Left ventricle myocardium inferior (tissue), 1 donor: ENCODE measurements at regions not wholly inside any gene's neighbourhood (a gene's known extent, or its start where the extent isn't known, plus 50 kb on each side); places are given as distances from the start of the nearest gene placed in this dataset.
"Not testable (repeated sequence)": the region's sequence is repeated elsewhere in the genome, so short reads cannot be mapped to it uniquely, and the experiment has no call there.

Experiments
- DNase-seq: peaks from one replicate; pipeline ENCODE4 v3.0.0-alpha.2; 2020
- H3K27ac ChIP-seq: fragments of 200-600 bp; replicated peaks from 2 replicates; pipeline ENCODE4 v1.8.0; 2021
- H3K27me3 ChIP-seq: fragments of 200-600 bp; 2 replicates; pipeline ENCODE4 v1.8.0; 2021; ENCODE audit warnings: low read depth
- H3K36me3 ChIP-seq: fragments of 200-600 bp; 2 replicates; pipeline ENCODE4 v1.8.0; 2021
- H3K4me1 ChIP-seq: fragments of 200-600 bp; 2 replicates; pipeline ENCODE4 v1.8.0; 2021
- H3K4me3 ChIP-seq: fragments of 200-600 bp; 2 replicates; pipeline ENCODE4 v1.8.0; 2021; ENCODE audit warnings: mild to moderate bottlenecking, moderate library complexity
- H3K9me3 ChIP-seq: fragments of 200-600 bp; replicated peaks from 2 replicates; pipeline ENCODE4 v1.8.0; 2021
- CTCF ChIP-seq: fragments of 200-600 bp; IDR thresholded peaks from 2 replicates; pipeline ENCODE4 v1.8.0; 2021; ENCODE audit warnings: antibody characterized with exemption, mild to moderate bottlenecking, borderline replicate concordance
- intact Hi-C: fragments of 100-400 bp; cut with micrococcal nuclease; formaldehyde crosslinking; loops from one replicate; pipeline ENCODE4 v1.11.0; 2022
- donor health status: DM: no; HTN: yes; CAD: no; lungs with severe emphysema.

- peak; percentile 47 for DNase-seq
Observed at GRCh38 chr6:37566111-37566949, 66.6 kb upstream of the CCDC167 start.

GRCh38 chr6:37565267-37566110, 65.8 kb upstream of the CCDC167 start:
- no peak for TF ChIP-seq CTCF
- no peaks in the 10 kb centered on the region for H3K9me3 ChIP-seq
- no peaks in the 10 kb centered on the region for H3K36me3 ChIP-seq
- no peak for DNase-seq
- intact Hi-C loops = no loop called here
- peaks cover 17% of the 10 kb centered on the region for H3K4me1 ChIP-seq
- peak overlapping the region; percentile 61 for H3K4me3 ChIP-seq
- no peak overlapping the region for H3K27ac ChIP-seq
- peaks cover 48% of the 10 kb centered on the region for H3K27me3 ChIP-seq

More at GRCh38 chr6:37566111-37566949, 66.6 kb upstream of the CCDC167 start:
- intact Hi-C loops = no loop called here
- Histone ChIP-seq H3K27ac (no peak overlapping the region), H3K4me3 (peak overlapping the region; percentile 61), H3K4me1 (peaks cover 17% of the 10 kb centered on the region), H3K27me3 (peaks cover 48% of the 10 kb centered on the region), H3K9me3 (no peaks in the 10 kb centered on the region), H3K36me3 (no peaks in the 10 kb centered on the region)
- peak; percentile 89 for TF ChIP-seq CTCF

- intact Hi-C loops = not testable (repeated sequence)
Observed at GRCh38 chr6:37562926-37563288, 63.2 kb upstream of the CCDC167 start.

GRCh38 chr6:37561361-37561760, 61.7 kb upstream of the CCDC167 start:
- Histone ChIP-seq H3K36me3 (no peaks in the 10 kb centered on the region), H3K27me3 (peaks cover 68% of the 10 kb centered on the region), H3K4me3 (no peak overlapping the region), H3K27ac (no peak overlapping the region), H3K9me3 (no peaks in the 10 kb centered on the region), H3K4me1 (peaks cover 16% of the 10 kb centered on the region)
- intact Hi-C loops = no loop called here
- no peak for DNase-seq
- no peak for TF ChIP-seq CTCF

More at GRCh38 chr6:37562926-37563288, 63.2 kb upstream of the CCDC167 start:
- not testable (repeated sequence) for H3K27ac ChIP-seq, H3K9me3 ChIP-seq, DNase-seq, H3K36me3 ChIP-seq, H3K4me3 ChIP-seq
- Histone ChIP-seq H3K27me3 (peaks cover 52% of the 10 kb centered on the region), H3K4me1 (peaks cover 17% of the 10 kb centered on the region)

- intact Hi-C loops = no loop called here
- no peak for DNase-seq
- peaks cover 10% of the 10 kb centered on the region for H3K4me1 ChIP-seq
- no peaks in the 10 kb centered on the region for H3K9me3 ChIP-seq
- TF ChIP-seq CTCF = no peak
- no peaks in the 10 kb centered on the region for H3K36me3 ChIP-seq
- H3K27ac ChIP-seq = no peak overlapping the region
- H3K4me3 ChIP-seq = no peak overlapping the region
- peaks cover 64% of the 10 kb centered on the region for H3K27me3 ChIP-seq
Observed at GRCh38 chr6:37560737-37561103, 61.0 kb upstream of the CCDC167 start.

- intact Hi-C loops = no loop called here
- no peak for TF ChIP-seq CTCF
- Histone ChIP-seq H3K9me3 (no peaks in the 10 kb centered on the region), H3K27me3 (peaks cover 56% of the 10 kb centered on the region), H3K4me3 (no peak overlapping the region), H3K36me3 (no peaks in the 10 kb centered on the region), H3K4me1 (no peaks in the 10 kb centered on the region), H3K27ac (no peak overlapping the region)
- DNase-seq = no peak
Observed at GRCh38 chr6:37559501-37559900, 59.8 kb upstream of the CCDC167 start.
